Stomach (tissue), 4 donors: ENCODE measurements at regions not wholly inside any gene's neighbourhood (a gene's known extent, or its start where the extent isn't known, plus 50 kb on each side); places are given as distances from the start of the nearest gene placed in this dataset.

Experiments
- POLR2AphosphoS5 ChIP-seq, 3 donors: sonication (generic); formaldehyde crosslinking; IDR thresholded peaks; one replicate each; pipeline ENCODE4 v1.6.1; 2016; ENCODE audit warnings: antibody characterized with exemption in 3 of 3
- TF ChIP-seq, protein P1 (sequence below), 7 experiments: fragments of 450-650 bp in 4 of 7; fragments of 200-600 bp in 3 of 7; sonication (generic) in 3 of 7; IDR thresholded peaks; one replicate each; pipeline ENCODE4 v1.5.1; 2016 to 2019; ENCODE audit warnings: antibody characterized with exemption in 7 of 7, control low read depth in 2 of 7, mild to moderate bottlenecking in 1 of 7

DNA sequence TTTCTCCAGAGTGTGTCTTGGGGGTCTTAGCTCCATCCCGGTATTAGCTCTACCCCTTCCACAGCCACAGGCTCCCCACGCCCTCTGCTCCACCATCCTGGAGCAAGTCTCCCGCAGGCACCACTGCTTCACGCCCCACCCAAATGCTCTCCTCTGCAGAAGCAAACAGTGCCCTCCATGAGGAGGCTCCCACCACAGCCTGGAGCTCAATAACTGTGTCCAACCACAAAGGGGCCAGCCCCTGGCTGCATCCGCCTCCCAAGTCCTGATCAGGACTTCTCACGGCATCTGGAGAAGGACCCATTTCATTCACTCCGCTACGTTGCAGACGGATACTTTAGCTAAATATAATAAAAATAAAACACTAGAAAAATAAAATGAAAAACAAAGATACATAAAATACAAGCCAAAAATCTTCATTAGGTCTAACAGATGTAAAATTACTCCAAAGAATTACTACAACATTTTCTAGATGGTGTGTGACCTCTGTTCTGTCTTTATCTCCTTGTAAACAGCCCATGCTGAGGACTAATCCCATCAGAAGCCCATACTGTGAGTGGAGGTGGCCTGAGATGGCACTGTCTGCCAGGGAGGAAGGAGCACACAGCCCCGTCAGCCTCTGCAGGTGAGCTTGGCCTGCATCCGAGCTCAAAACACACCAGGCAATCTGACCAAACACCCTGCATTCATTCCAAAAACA, 210.8 kb upstream of the RAB6C start:
- no peak for TF ChIP-seq POLR2AphosphoS5 (IDR thresholded peaks at IDR 0.05)
- TF ChIP-seq, protein P1, sequence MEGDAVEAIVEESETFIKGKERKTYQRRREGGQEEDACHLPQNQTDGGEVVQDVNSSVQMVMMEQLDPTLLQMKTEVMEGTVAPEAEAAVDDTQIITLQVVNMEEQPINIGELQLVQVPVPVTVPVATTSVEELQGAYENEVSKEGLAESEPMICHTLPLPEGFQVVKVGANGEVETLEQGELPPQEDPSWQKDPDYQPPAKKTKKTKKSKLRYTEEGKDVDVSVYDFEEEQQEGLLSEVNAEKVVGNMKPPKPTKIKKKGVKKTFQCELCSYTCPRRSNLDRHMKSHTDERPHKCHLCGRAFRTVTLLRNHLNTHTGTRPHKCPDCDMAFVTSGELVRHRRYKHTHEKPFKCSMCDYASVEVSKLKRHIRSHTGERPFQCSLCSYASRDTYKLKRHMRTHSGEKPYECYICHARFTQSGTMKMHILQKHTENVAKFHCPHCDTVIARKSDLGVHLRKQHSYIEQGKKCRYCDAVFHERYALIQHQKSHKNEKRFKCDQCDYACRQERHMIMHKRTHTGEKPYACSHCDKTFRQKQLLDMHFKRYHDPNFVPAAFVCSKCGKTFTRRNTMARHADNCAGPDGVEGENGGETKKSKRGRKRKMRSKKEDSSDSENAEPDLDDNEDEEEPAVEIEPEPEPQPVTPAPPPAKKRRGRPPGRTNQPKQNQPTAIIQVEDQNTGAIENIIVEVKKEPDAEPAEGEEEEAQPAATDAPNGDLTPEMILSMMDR (IDR thresholded peaks at IDR 0.05): no peak
